Right lobe of liver (tissue), 6 donors: ENCODE measurements at regions not wholly inside any gene's neighbourhood (a gene's known extent, or its start where the extent isn't known, plus 50 kb on each side); places are given as distances from the start of the nearest gene placed in this dataset.

ENCODE experiments used
- ATAC-seq, 4 donors: fragments of 200-7000 bp; cut with Tn5 transposase; one replicate each; pipeline ENCODE4 v1.9.1; 2020; ENCODE audit warnings: mild to moderate bottlenecking in 4 of 4, moderate library complexity in 4 of 4
- DNase-seq, 3 donors: peaks; one replicate each; pipeline ENCODE4 v3.0.0-alpha.2; 2020
- H3K27ac ChIP-seq, 3 donors: fragments of 200-600 bp; one replicate each; pipeline ENCODE4 v1.8.0; 2022
- H3K27me3 ChIP-seq, 2 donors: fragments of 200-600 bp; one replicate each; pipeline ENCODE4 v1.8.0; 2022
- H3K36me3 ChIP-seq, 4 donors: fragments of 200-600 bp; sonication (generic) in 1 of 4; one replicate each; pipeline versions ENCODE4 v1.5.1 to v1.8.0; 2017 to 2022; ENCODE audit warnings: control low read depth in 1 of 4
- H3K4me1 ChIP-seq, 4 donors: fragments of 200-600 bp; sonication (generic) in 1 of 4; one replicate each; pipeline versions ENCODE4 v1.5.1 to v1.8.0; 2017 to 2022; ENCODE audit warnings: control low read depth in 1 of 4
- H3K4me3 ChIP-seq, 3 donors: fragments of 200-600 bp; one replicate each; pipeline ENCODE4 v1.8.0; 2022
- H3K9me3 ChIP-seq, 4 donors: fragments of 200-600 bp; sonication (generic) in 1 of 4; one replicate each; pipeline versions ENCODE4 v1.5.1 to v1.8.0; 2017 to 2022; ENCODE audit warnings: control low read depth in 1 of 4
- POLR2A ChIP-seq: fragments of 450-650 bp; IDR thresholded peaks from one replicate; pipeline ENCODE4 v1.6.1; 2017; ENCODE audit warnings: antibody characterized with exemption, mild to moderate bottlenecking
- WGBS: methylation state at CpG from one replicate; pipeline ENCODE4 v1.1.6; 2018; ENCODE audit warnings: low coverage, low lambda C conversion rate; ENCODE audit not compliant: insufficient coverage; ENCODE audit errors: missing lambda C conversion rate; 5-methylcytosine and 5-hydroxymethylcytosine counted together
- intact Hi-C, 2 donors: fragments of 100-400 bp; cut with DNase I; formaldehyde crosslinking; loops; one replicate each; pipeline versions ENCODE4 v1.11.2 to v1.14.1; 2022
- TF ChIP-seq, protein P1 (sequence below), 4 donors: fragments of 200-600 bp in 3 of 4; fragments of 450-650 bp in 1 of 4; IDR thresholded peaks; one replicate each; pipeline versions ENCODE4 v1.5.1 to v1.8.0; 2016 to 2022; ENCODE audit warnings: antibody characterized with exemption in 4 of 4, mild to moderate bottlenecking in 2 of 4
- donor health status: DM: no; HTN: yes; CAD: no.
- donor health status: DM: no; HTN: no; CAD: no.
- donor health status: DM: no; HTN: no; CAD: no.
- donor health status: DM: no; HTN: yes; CAD: no.
- donor health status: DM: no; HTN: yes; CAD: no.

DNA sequence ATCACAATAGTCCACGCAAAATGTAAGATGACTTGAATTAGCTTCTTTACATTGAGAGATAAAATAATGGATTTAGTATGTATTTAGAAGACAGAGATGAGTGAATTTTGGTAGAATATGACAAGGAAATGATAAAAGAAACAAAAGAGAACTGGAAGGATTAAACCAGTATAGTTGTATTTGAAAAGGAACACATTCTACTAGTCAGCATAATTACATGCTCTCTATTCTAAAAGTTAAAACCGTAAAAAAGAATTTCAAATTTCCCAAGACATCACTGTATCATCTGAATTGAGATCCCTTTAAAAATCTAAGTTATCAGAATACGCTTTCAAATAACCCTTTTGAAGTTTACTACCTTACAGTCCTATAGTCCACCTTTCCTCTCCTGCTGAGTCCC is 1156.7 kb upstream of the PCDH9 start:
- Histone ChIP-seq H3K4me3 (no peak overlapping the region), H3K9me3 (no peaks in the 10 kb centered on the region), H3K36me3 (no peaks in the 10 kb centered on the region), H3K4me1 (no peaks in the 10 kb centered on the region), H3K27me3 (no peaks in the 10 kb centered on the region), H3K27ac (no peak overlapping the region)
- intact Hi-C loops, result no loop called here
- TF ChIP-seq POLR2A, result no peak
- TF ChIP-seq, protein P1, sequence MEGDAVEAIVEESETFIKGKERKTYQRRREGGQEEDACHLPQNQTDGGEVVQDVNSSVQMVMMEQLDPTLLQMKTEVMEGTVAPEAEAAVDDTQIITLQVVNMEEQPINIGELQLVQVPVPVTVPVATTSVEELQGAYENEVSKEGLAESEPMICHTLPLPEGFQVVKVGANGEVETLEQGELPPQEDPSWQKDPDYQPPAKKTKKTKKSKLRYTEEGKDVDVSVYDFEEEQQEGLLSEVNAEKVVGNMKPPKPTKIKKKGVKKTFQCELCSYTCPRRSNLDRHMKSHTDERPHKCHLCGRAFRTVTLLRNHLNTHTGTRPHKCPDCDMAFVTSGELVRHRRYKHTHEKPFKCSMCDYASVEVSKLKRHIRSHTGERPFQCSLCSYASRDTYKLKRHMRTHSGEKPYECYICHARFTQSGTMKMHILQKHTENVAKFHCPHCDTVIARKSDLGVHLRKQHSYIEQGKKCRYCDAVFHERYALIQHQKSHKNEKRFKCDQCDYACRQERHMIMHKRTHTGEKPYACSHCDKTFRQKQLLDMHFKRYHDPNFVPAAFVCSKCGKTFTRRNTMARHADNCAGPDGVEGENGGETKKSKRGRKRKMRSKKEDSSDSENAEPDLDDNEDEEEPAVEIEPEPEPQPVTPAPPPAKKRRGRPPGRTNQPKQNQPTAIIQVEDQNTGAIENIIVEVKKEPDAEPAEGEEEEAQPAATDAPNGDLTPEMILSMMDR (IDR thresholded peaks at IDR 0.05), result no peak
- DNase-seq, result no peak
- ATAC-seq, result no peak
- WGBS, result 79% methylated on average over 2 of the region's 3 CpGs

DNA sequence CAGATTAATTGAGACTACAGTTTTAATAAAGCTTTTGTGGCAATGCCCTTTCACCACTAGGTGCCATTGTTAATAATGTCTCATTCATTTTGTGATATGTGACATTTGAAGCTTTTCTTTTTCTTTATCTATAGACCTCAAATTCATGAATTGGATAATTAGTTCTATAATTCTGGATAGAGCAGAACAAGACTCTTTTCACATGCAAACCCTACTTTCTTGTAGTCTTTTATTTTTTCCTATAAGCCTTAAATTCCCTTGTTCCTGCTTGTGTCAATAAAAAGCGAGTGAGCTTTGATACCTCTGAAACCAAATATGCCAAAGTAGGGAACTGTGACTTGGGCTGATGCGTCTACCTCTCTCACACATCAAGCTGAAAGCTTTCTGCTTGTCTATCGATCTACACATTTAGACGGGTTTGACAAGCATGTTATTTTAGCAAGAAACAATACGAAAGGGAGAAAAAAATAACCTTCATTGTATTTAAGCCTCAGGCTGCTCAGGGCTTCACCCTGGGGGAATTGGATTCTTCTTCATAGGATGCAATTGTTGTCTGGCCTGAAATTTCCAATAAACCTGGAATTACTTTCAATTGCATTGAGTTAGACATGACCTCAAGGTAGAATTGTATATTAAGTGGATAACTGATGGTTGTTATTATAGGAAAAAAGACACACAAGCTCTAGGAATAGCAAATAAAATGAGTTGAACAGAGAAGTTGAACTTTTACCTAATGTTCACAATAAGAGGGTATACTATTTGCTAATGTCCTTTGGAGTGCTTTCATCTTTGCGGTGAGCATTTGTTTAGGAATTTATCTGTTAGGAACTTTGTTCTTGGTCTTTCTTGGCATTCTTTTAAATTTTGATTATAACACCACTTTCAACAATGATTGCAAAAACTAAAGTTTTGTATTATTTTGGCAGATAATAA is 1150.2 kb upstream of the PCDH9 start:
- intact Hi-C loops, result no loop called here
- H3K4me1 ChIP-seq, result no peaks in the 10 kb centered on the region
- H3K27me3 ChIP-seq, result no peaks in the 10 kb centered on the region
- H3K9me3 ChIP-seq, result no peaks in the 10 kb centered on the region
- no peak overlapping the region for H3K4me3 ChIP-seq
- TF ChIP-seq, protein P1 (IDR thresholded peaks at IDR 0.05), result no peak
- no peak for TF ChIP-seq POLR2A
- no peaks in the 10 kb centered on the region for H3K36me3 ChIP-seq
- H3K27ac ChIP-seq, result no peak overlapping the region
- ATAC-seq, result no peak
- DNase-seq, result no peak
- WGBS, result 35% methylated on average over 6 of the region's 6 CpGs

DNA sequence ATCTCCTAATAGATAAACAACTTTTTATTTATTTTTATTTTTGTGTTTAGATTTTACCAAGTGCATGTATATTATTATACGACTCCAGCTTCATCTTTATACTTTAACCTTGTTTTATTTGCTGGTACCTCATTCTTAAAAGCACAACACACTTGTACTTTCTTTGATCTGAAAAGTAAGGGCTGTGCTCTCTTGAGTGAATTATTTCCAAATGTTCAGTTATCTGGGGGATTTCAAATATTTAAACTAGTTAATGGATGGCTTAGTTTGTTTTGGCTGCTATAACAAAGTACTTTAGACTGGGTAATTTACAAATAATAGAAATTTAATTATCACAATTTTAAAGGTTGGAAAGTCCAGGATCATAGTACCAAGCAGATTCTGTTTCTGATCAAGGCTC is 1148.2 kb upstream of the PCDH9 start:
- ATAC-seq, result no peak
- intact Hi-C loops, result no loop called here
- H3K4me1 ChIP-seq, result no peaks in the 10 kb centered on the region
- DNase-seq, result no peak
- H3K9me3 ChIP-seq, result no peaks in the 10 kb centered on the region
- WGBS, result 15% methylated on average over 1 of the region's 1 CpG
- no peak overlapping the region for H3K27ac ChIP-seq
- TF ChIP-seq, protein P1 (IDR thresholded peaks at IDR 0.05), result no peak
- no peak for TF ChIP-seq POLR2A
- no peaks in the 10 kb centered on the region for H3K27me3 ChIP-seq
- H3K4me3 ChIP-seq, result no peak overlapping the region
- H3K36me3 ChIP-seq, result no peaks in the 10 kb centered on the region

DNA sequence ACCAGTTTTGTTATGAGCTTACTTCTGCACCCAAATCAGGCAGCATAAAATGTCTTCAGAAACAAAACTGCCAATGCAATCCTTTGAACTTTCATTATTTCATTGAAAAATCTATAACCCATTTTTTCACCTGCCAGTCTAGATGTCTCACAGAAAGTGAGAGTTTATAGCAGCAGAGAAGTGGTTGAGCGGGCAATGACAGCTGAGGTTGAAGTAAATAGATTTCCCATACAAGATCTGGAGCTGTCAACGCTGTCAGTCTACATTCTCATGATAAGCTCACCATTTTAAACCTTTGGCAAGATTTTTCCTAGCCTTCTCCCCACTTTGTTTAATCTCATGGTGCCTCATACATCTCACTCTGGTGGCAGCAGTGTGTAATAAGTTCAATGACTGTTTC is 1144.9 kb upstream of the PCDH9 start:
- H3K27ac ChIP-seq, result no peak overlapping the region
- no peaks in the 10 kb centered on the region for H3K9me3 ChIP-seq
- no peak overlapping the region for H3K4me3 ChIP-seq
- no peaks in the 10 kb centered on the region for H3K27me3 ChIP-seq
- H3K36me3 ChIP-seq, result no peaks in the 10 kb centered on the region
- ATAC-seq (no peak), DNase-seq (no peak)
- intact Hi-C loops, result no loop called here
- TF ChIP-seq, protein P1 (IDR thresholded peaks at IDR 0.05), result no peak
- TF ChIP-seq POLR2A, result no peak
- 40% methylated on average over 2 of the region's 2 CpGs for WGBS
- no peaks in the 10 kb centered on the region for H3K4me1 ChIP-seq
